HEK293T (cell line): ENCODE measurements at regions not wholly inside any gene's neighbourhood (a gene's known extent, or its start where the extent isn't known, plus 50 kb on each side); places are given as distances from the start of the nearest gene placed in this dataset.

Source experiments
- BHLHE40 ChIP-seq: fragments of 450-650 bp; IDR thresholded peaks from 2 replicates; pipeline ENCODE4 v1.6.1; 2016; ENCODE audit warnings: mild to moderate bottlenecking, moderate library complexity, borderline replicate concordance
- CTBP1 ChIP-seq: fragments of 450-650 bp; IDR thresholded peaks from 2 replicates; pipeline ENCODE4 v1.6.1; 2016; ENCODE audit warnings: borderline replicate concordance
- FOXA1 ChIP-seq: fragments of 450-650 bp; IDR thresholded peaks from 2 replicates; pipeline ENCODE4 v1.6.1; 2016; ENCODE audit warnings: mild to moderate bottlenecking
- FOXK2 ChIP-seq: fragments of 450-650 bp; IDR thresholded peaks from 2 replicates; pipeline ENCODE4 v1.6.1; 2016; ENCODE audit warnings: mild to moderate bottlenecking
- FOXM1 ChIP-seq: fragments of 450-650 bp; IDR thresholded peaks from 2 replicates; pipeline ENCODE4 v1.6.1; 2017; ENCODE audit warnings: mild to moderate bottlenecking, borderline replicate concordance
- PKNOX1 ChIP-seq: fragments of 450-650 bp; IDR thresholded peaks from 2 replicates; pipeline ENCODE4 v1.6.1; 2016
- SP1 ChIP-seq: fragments of 450-650 bp; IDR thresholded peaks from 2 replicates; pipeline ENCODE4 v1.6.1; 2017
- ZNF384 ChIP-seq: fragments of 450-650 bp; IDR thresholded peaks from 2 replicates; pipeline ENCODE4 v1.6.1; 2016

GRCh38 chr3:101148001-101148400, 154.8 kb upstream of the ABI3BP start:
- TF ChIP-seq FOXA1 (no peak), FOXK2 (no peak), CTBP1 (no peak), BHLHE40 (no peak), PKNOX1 (no peak), ZNF384 (no peak), FOXM1 (no peak), SP1 (no peak)
